ENCODE measurements at regions not wholly inside any gene's neighbourhood (a gene's known extent, or its start where the extent isn't known, plus 50 kb on each side); places are given as distances from the start of the nearest gene placed in this dataset.

DNA sequence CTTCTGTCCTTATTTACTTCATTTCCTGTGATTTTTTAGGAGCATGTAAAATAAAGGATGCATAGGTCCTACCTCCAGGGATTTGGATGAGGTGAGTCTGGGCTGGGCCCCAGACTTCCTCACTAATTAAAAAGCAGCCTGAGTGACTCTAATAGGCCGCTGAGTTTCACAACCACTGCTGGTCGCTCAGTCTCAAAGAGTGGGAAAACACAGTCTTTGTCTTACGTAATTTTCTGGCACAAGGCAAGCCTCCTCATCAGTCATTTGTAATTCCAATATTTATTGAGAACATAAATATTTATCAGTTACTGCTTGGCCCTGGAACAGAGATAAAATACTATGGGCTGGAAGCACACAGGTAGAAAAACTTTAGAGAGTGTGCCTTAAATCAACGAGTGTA is 195.4 kb upstream of the RUNX1 start:
- TF ChIP-seq EZH2 (IDR thresholded peaks at IDR 0.05; ENCODE audit: borderline replicate concordance, low read depth, low read length, severe bottlenecking) (no peak), GATA2 (IDR thresholded peaks at IDR 0.05; ENCODE audit: insufficient read depth, insufficient read length, low read depth, low read length) (no peak), POLR2AphosphoS5 (IDR thresholded peaks at IDR 0.05; ENCODE audit: insufficient read depth, low read depth, low read length) (no peak), JUN (IDR thresholded peaks at IDR 0.05; ENCODE audit: borderline replicate concordance, insufficient read depth, insufficient read length, low read depth) (no peak), FOS (IDR thresholded peaks at IDR 0.05; ENCODE audit: borderline replicate concordance, insufficient read depth, low read length) (no peak), MYC (IDR thresholded peaks at IDR 0.05; ENCODE audit: low read depth, low read length) (no peak), POLR2A (IDR thresholded peaks at IDR 0.05; ENCODE audit: low read depth, low read length) (no peak)
- TF ChIP-seq, protein P1, sequence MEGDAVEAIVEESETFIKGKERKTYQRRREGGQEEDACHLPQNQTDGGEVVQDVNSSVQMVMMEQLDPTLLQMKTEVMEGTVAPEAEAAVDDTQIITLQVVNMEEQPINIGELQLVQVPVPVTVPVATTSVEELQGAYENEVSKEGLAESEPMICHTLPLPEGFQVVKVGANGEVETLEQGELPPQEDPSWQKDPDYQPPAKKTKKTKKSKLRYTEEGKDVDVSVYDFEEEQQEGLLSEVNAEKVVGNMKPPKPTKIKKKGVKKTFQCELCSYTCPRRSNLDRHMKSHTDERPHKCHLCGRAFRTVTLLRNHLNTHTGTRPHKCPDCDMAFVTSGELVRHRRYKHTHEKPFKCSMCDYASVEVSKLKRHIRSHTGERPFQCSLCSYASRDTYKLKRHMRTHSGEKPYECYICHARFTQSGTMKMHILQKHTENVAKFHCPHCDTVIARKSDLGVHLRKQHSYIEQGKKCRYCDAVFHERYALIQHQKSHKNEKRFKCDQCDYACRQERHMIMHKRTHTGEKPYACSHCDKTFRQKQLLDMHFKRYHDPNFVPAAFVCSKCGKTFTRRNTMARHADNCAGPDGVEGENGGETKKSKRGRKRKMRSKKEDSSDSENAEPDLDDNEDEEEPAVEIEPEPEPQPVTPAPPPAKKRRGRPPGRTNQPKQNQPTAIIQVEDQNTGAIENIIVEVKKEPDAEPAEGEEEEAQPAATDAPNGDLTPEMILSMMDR (IDR thresholded peaks at IDR 0.05; ENCODE audit: extremely low read depth in 1 of 2, insufficient read depth in 1 of 2, low read depth in 1 of 2, low read length in 2 of 2), result no peak
- TF ChIP-seq, protein P2, sequence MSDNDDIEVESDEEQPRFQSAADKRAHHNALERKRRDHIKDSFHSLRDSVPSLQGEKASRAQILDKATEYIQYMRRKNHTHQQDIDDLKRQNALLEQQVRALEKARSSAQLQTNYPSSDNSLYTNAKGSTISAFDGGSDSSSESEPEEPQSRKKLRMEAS (IDR thresholded peaks at IDR 0.05; ENCODE audit: insufficient read depth, insufficient read length), result no peak
- intact Hi-C loops (cut with micrococcal nuclease) (no loop called here), dilution Hi-C loops (cut with MboI; ENCODE audit: extremely low pct_ligation_motif_present, low sequenced_read_pairs) (no loop called here)
- no peak for DNase-seq (ENCODE audit: low read depth, low spot score)
- ChIA-PET CTCF (no interaction called here), POLR2A (no interaction called here)
- Histone ChIP-seq H3K27me3 (ENCODE audit: control insufficient read depth in 2 of 2, insufficient read depth in 2 of 2, low read length in 2 of 2) (peaks cover 0 to 5% of the 10 kb centered on the region in 2 experiments), H3K4me1 (ENCODE audit: control insufficient read depth, extremely low read depth, insufficient read depth, low read length) (no peaks in the 10 kb centered on the region), H2AFZ (ENCODE audit: low read depth, low read length) (no peak overlapping the region), H3K9me3 (replicated peaks; ENCODE audit: control insufficient read depth, insufficient read depth, low read length) (no peaks in the 10 kb centered on the region), H3K9me1 (replicated peaks; ENCODE audit: control insufficient read depth, extremely low read depth, insufficient read depth, low read length) (no peaks in the 10 kb centered on the region), H3K4me3 (replicated peaks in 1 of 3; ENCODE audit: insufficient read depth in 1 of 3, low read depth in 1 of 3, low read length in 3 of 3) (no peak overlapping the region), H3K79me2 (ENCODE audit: control insufficient read depth, insufficient read depth, low read length) (no peaks in the 10 kb centered on the region), H3K4me2 (ENCODE audit: insufficient read depth, low read length) (no peak overlapping the region), H3K36me3 (ENCODE audit: control insufficient read depth in 2 of 2, extremely low read depth in 1 of 2, insufficient read depth in 2 of 2, low read length in 2 of 2) (no peaks in the 10 kb centered on the region), H3K9ac (replicated peaks; ENCODE audit: extremely low read depth, insufficient read depth, low read length) (no peak overlapping the region), H4K20me1 (replicated peaks; ENCODE audit: control insufficient read depth, extremely low read depth, insufficient read depth, low read length) (no peaks in the 10 kb centered on the region), H3K27ac (ENCODE audit: insufficient read depth, low read depth, low read length) (no peak overlapping the region)
- no peak for FAIRE-seq
- no TSS peak for BruUV-seq (replicated peaks)

All from endothelial cell of umbilical vein (primary cell).